ENCODE measurements at regions not wholly inside any gene's neighbourhood (a gene's known extent, or its start where the extent isn't known, plus 50 kb on each side); places are given as distances from the start of the nearest gene placed in this dataset.
"Not testable (repeated sequence)": the region's sequence is repeated elsewhere in the genome, so short reads cannot be mapped to it uniquely, and the experiment has no call there.

DNA sequence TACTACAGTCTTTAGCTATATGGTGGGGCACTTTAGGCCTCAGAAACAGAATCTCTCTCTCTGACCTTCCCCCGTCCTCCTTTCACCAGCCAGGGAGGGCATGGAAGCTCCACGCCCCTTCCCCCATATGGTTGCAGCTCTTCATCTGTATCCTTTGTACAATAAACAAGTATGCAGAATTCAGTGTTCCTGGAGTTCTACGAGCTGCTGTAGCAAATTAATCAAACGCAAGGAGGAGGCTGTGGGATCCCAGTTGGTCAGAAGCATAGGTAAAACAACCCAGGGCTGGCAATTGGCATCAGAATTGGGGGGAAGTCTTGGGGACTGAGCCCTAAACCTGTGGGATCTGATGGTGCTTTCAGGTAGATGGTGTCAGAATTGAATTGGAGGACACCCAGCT is 163.7 kb upstream of the NLRP1 start:
- DNase-seq (ENCODE audit: low spot score) = no peak

DNA sequence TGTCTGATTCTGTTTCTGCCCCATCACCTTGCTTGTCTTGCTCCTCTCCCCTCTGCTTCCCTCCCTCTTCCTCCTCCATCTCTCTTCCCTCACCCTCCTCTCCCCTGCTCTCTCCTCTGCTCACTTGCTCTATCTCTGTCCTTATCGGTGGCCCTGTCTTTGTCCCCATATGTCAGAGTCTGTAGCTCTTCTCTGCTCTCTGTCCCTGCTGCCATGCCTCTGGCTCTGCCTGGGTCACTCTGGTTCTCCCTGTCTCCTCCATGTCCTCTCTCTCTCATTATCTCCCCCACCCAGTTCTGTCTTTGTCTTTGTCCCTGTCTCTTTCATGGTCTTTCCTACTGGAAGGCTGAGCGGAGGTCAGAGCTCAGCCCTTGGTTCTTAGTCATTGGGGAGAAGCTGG is 169.1 kb upstream of the NLRP1 start:
- no peak for DNase-seq (ENCODE audit: low spot score)

- DNase-seq (ENCODE audit: low spot score) = no peak
Measured at GRCh38 chr17:5757314-5757907, 173.1 kb upstream of the NLRP1 start.

GRCh38 chr17:5758651-5759050 is 174.3 kb upstream of the NLRP1 start:
- DNase-seq (ENCODE audit: low spot score) = no peak

GRCh38 chr17:5759501-5759925 is 175.2 kb upstream of the NLRP1 start:
- no peak for DNase-seq (ENCODE audit: low spot score)

- no peak for DNase-seq (ENCODE audit: low spot score)
Measured at GRCh38 chr17:5762191-5762590, 177.9 kb upstream of the NLRP1 start.

DNA sequence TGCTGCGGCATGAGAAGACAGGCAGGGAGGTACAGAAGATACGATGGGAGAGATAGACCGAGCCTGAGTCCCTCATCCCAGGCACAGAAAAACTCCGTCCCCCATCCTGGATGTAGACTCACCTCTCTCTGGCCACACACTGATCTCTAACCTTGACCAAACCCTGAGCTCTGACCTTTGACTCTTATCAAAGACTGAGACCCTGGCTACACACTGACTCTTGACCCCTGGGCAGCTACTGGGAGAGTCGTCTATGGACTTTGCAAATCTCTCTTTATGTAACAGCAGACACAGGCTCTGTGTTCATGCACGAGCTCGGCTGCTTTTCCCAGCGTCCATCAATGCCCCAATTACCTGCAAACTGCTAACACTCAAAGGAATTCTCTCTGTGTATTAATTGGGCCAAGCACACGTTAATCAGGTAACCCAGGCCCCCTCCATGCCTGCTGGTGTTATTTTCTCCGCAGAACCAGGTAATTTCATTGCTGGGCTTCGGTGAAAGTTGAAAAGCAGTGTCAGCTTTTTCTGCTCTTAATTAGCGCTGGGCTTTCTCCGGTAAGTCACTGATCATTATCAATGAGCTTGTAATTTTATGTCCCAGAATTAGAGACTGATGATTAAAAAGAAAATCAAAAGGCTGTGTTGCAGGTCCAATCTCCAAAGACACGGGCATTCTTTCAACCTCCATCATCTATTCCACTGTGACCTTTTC is 179.4 kb upstream of the NLRP1 start:
- no peak for DNase-seq (ENCODE audit: low spot score)

DNA sequence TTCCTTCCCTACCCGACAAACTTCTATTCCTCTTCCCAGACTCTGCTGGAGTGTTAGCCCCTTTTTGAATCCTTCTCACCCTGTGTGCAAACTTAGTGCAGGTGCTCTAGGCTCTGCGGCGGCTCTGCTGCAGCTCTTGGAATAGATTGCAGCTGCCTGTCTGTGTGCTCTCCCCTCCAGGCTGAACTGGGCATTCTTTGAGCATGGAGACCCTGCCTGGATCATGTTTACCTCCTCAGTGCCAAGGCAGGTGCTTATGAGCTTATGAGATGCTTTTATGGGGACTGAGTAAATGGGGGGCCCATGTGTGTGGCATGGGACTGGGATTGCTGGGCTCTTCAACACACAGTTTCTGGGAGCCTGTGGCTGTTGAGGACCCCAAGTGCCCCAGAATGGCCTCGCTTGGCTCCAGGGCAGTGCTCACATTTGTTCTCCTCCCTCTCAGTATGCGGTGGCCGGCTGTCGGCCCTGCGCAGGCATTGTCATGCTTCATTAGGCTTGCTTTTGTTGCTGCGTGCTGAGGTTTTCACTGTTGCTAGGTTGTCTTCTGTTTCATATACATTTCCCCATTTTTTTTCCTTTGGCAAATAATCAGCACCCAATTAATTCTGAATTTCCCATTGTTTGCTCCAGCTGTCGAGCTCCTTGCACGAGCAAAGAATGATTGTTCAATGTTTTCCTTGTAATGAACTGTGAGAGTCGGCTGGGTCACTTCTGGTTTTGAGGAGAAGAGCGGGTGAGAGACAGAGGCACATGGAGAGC is 185.5 kb upstream of the NLRP1 start:
- DNase-seq (ENCODE audit: low spot score) = no peak

GRCh38 chr17:5770441-5771270 is 186.3 kb upstream of the NLRP1 start:
- no peak for DNase-seq (ENCODE audit: low spot score)

GRCh38 chr17:5771271-5771577 is 186.9 kb upstream of the NLRP1 start:
- not testable (repeated sequence) for DNase-seq (ENCODE audit: low spot score)

GRCh38 chr17:5772017-5772416 is 187.7 kb upstream of the NLRP1 start:
- DNase-seq (ENCODE audit: low spot score) = not testable (repeated sequence)

GRCh38 chr17:5772720-5773119 is 188.4 kb upstream of the NLRP1 start:
- DNase-seq (ENCODE audit: low spot score) = peak; percentile 9

DNA sequence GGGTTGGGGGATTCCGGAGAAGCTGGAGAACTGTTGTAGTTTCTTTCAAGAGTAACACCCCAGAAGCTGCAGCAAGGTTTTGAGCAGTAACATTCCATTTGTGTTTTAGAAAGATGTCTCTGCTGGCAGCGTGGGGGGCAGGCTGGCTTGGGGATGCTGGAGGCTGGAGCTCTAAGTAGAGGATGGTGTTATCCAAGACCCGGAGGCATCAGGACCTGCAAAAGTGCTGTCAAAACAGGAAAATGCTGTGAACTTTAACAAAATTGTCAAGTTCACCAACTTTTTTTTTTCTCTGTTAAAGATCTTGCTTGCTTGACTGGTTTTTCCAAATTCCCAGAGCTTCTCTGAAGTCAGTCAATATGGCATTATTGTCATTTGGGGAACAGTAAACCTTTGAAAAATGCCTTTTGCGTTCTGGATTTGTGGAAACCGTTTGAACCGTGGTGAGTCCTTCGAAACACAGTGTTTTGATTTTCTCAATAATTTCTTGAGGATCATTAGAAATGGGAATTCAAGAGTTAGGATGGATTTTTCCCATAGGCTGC is 189.6 kb upstream of the NLRP1 start:
- no peak for DNase-seq (ENCODE audit: low spot score)

GRCh38 chr17:5775098-5775497 is 190.8 kb upstream of the NLRP1 start:
- no peak for DNase-seq (ENCODE audit: low spot score)

DNA sequence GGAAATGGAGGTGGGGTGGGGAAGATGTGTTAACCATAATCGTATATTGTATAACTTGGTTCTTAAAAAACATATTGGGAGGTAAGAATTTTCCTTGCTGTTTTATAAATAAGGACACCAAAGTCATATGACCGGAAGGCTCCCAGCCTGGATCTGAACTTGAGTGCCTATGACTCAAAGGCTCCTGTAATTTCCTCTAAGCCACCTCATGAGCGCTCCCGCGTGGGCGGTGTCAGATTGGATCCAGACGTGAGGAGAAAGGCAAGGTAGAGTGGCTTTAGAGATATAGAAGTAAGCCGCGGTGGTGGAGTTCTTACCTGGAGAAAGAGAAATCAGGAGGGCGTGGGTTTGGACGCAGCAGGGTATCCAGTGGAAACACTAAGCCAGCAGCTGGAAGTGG is 196.2 kb upstream of the NLRP1 start:
- DNase-seq (ENCODE audit: low spot score) = no peak

- DNase-seq (ENCODE audit: low spot score) = no peak
Measured at GRCh38 chr17:5781236-5781927, 197.1 kb upstream of the NLRP1 start.

DNA sequence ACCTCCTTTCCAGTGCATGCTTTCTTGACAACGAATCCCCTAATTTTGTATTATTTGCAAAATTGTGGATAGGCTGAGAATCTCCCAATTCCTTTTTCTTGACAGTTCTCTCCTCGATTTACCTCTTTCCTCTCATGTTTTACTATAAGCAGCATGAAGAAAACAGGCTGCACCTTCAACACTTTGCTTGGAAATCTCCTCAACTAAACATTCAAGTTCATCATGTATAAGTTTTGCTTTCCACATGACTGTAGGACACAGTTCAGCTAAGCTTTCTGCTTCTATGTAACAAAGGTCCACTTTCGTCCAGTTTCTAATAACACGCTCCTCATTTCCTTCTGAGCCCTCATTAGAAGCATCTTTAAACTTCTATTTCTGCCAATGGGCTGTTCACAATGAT is 199.0 kb upstream of the NLRP1 start:
- DNase-seq (ENCODE audit: low spot score) = no peak

DNA sequence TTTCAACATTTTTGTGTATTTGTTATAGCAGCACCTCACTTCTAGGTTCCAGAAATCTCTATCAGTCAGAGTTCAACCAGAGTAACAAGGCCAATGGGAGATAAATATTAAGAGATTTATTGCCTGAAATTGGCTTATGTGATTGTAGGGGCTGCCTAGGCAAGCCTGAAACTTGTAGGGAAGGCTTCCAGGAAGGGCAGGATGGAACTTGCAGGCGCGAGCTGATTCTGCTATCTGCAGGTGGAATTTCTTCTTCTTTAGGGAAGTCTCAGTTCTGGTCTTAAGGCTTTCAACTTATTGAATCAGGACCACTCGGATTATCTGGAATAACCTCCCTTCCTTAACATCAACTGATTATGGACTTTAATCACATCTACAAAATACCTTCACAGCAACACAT is 199.5 kb upstream of the NLRP1 start:
- DNase-seq (ENCODE audit: low spot score) = no peak

- DNase-seq (ENCODE audit: low spot score) = no peak
Measured at GRCh38 chr17:5784791-5785190, 200.5 kb upstream of the NLRP1 start.

DNA sequence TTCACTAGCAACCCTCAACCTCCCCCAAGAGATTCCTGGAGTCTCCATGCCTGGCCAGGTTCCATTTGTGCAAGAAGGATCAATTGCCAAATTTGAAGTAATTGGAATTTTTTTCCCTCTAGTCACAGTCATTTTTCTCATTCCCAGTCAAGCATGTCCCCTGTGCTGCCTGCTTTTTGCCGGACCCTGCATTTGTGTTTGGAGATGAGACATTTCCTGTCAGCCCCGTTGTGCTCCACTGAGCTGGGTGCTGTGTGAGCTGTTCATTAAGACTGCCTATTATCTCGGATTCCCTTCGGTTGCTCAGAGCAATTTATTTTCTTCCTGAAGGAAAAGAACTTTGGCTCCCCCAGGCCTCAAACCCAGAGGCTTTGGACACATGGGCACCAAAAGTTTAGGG is 201.0 kb upstream of the NLRP1 start:
- no peak for DNase-seq (ENCODE audit: low spot score)

DNA sequence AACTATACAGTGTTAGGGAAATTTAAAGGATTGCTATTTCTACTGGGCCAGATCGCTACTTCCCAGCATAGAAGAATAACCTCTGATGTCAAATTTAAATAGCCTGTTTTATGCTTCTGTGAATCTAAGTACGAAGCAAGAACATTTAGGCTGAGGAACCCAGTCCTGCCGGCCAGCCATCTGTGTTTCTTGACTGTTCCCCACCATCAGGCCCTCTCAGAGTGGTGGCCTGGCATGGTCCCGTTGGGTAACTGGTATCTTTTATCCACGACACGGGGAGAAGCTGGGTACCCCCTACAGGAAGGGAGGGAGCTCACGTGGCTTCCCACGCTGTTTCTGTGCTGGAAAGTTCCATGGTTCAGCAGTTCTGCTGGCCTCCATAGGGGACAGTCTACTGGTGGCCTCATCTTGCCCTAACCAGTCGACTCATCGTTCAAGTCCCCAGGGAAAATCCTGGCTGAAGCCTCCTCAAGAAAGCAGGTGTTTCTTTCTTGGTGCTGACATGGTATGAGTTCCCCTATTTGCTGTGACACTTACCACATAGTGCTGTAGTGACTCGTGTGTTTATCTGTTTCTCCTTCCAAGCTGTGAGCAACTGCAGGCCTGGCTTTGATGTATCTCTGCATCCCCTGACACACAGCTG is 201.7 kb upstream of the NLRP1 start:
- DNase-seq (ENCODE audit: low spot score) = no peak
